Panc1 (cell line): ENCODE measurements at regions not wholly inside any gene's neighbourhood (a gene's known extent, or its start where the extent isn't known, plus 50 kb on each side); places are given as distances from the start of the nearest gene placed in this dataset.

Experiments
- CTCF ChIP-seq: fragments of 450-650 bp; IDR thresholded peaks from 2 replicates; pipeline ENCODE4 v1.5.1; 2017; ENCODE audit warnings: mild to moderate bottlenecking
- POLR2AphosphoS5 ChIP-seq: IDR thresholded peaks from 2 replicates; pipeline ENCODE4 v1.6.1; 2012; ENCODE audit warnings: mild to moderate bottlenecking, low read depth, low read length, moderate library complexity
- SIN3A ChIP-seq: IDR thresholded peaks from 2 replicates; pipeline ENCODE4 v1.6.1; 2012; ENCODE audit warnings: low read depth, mild to moderate bottlenecking, low read length, moderate library complexity, borderline replicate concordance; ENCODE audit not compliant: insufficient read depth

GRCh38 chr4:173469622-173470021, 60.4 kb downstream of the HAND2 start:
- no peak for TF ChIP-seq CTCF
- TF ChIP-seq POLR2AphosphoS5: no peak
- no peak for TF ChIP-seq SIN3A
